ENCODE measurements at regions not wholly inside any gene's neighbourhood (a gene's known extent, or its start where the extent isn't known, plus 50 kb on each side); places are given as distances from the start of the nearest gene placed in this dataset.
A peak's percentile ranks its signal among the peaks of the same experiment; 100 is the strongest.
"Not testable (repeated sequence)": the region's sequence is repeated elsewhere in the genome, so short reads cannot be mapped to it uniquely, and the experiment has no call there.

- no peak for DNase-seq
Observed at GRCh38 chr3:56954125-56954524, 106.3 kb upstream of the SPATA12 start.

GRCh38 chr3:56952846-56953245 lies 107.6 kb upstream of the SPATA12 start:
- no peak for DNase-seq

DNA sequence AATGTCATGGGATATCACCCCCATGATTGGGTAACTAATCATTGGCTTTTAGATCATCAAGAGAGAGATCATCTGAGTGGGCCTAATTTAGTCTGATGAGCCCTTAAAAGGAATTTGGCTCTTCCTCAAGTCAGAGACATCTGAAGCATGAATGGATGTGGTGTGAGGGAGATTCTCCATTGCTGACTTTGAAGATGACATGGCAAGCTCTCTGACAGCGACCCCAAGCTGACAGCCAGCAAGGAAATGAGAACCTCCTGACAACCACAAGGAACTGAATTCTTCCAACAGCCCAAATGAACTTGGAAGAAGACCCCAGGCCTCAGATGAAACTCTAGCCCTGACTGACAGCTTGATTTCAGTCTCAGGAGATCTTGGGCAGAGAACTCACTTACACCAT lies 108.4 kb upstream of the SPATA12 start:
- DNase-seq = no peak

- no peak for DNase-seq
Observed at GRCh38 chr3:56951366-56951765, 109.1 kb upstream of the SPATA12 start.

GRCh38 chr3:56945378-56945777 lies 115.1 kb upstream of the SPATA12 start:
- DNase-seq = not testable (repeated sequence)

DNA sequence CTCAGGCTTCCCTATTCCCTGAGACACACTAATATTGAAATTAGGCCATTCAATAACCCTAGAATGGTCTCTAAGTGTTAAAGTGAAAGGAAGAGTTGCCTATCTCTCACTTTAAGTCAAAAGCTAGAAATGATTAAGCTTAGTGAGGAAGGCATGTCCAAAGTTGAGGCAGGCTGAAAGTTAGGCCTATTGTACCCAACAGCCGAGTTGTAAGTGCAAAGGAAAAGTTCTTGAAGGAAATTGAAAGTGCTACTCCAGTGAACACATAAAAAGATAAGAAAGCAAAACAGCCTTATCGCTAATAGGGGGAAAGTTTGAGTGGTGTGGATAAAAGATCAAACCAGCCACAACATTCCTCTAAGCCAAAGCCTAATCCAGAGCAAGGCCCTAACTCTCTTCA lies 117.9 kb upstream of the SPATA12 start:
- DNase-seq = no peak

DNA sequence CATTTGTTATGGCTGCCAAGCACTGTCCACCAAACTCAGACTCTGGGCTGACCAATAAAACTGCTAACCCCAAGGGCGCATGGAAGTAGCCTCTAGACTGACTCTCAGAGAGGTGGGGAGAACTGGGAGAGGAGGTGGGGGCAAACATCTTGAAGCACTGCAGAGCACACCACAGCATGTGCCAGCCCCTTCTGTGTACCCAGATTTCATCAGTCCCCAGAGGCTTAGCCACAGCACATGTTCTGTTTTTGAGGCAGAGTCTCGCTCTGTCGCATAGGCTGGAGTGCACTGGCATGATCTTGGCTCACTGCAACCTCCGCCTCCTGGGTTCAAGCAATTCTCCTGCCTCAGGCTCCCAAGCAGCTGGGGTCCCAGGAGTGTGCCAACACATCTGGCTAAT lies 119.5 kb upstream of the SPATA12 start:
- no peak for DNase-seq

DNA sequence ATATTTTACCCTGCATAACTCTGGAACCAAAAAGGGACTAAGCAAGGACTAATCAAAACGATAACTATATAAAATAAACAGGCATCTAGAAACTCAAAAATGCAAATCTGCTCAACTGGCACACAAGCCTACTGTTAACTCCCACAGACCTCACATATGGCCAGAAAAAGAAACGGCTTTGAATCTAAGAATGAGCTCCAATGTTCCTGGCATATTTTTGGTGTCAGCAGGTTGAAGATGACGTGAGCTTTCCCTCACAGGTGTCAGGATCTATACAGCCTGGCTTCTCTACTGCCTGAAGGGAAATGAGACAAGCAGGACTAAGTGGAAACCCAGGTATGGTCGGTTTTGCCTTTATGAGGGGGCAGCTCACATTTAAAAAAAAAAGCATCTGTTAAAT lies 120.1 kb upstream of the SPATA12 start:
- DNase-seq = no peak

DNA sequence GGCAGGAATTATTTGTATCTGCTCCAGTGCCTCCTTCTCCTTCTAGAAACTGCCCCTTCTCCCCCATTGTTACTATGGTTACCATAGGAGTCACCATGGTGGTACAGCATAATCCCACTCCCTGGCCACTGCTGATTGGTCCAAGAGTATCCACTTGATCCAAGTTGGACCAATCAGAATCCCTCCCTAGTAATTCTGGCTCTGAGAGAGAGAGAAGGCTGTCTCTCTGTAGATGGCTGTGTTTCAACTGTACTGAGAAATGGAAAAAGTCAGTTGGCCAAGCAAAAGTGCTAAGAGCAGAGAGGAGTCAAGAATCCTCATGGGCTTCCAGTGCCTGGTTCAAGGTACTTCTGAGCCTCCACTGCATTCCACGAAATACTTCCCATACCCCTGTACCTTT lies 120.6 kb upstream of the SPATA12 start:
- DNase-seq = no peak

- no peak for DNase-seq
Observed at GRCh38 chr3:56938530-56938929, 121.9 kb upstream of the SPATA12 start.

- no peak for DNase-seq
Observed at GRCh38 chr3:56937580-56937979, 122.9 kb upstream of the SPATA12 start.

- no peak for DNase-seq
Observed at GRCh38 chr3:56935811-56936210, 124.7 kb upstream of the SPATA12 start.

- DNase-seq = not testable (repeated sequence)
Observed at GRCh38 chr3:56934481-56934880, 126.0 kb upstream of the SPATA12 start.

DNA sequence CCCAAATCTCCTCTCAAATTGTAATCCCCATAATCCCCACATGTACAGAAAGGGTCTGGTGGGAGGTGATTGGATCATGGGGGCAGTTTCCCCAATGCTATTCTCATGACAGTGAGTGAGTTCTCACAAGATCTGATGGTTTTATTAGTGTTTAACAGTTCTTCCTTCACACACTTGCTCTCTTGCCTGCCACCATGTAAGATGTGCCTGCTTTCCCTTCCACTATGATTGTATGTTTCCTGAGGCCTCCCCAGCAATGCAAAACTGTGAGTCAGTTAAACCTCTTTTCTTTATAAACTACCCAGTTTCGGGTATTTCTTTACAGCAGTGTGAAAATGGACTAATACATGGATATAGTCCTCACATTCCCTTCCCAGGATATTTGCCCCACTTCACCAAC lies 126.7 kb upstream of the SPATA12 start:
- no peak for DNase-seq

GRCh38 chr3:56932866-56933265 lies 127.6 kb upstream of the SPATA12 start:
- no peak for DNase-seq

- peak; percentile 51 for DNase-seq
Observed at GRCh38 chr3:56931836-56932235, 128.6 kb upstream of the SPATA12 start.

DNA sequence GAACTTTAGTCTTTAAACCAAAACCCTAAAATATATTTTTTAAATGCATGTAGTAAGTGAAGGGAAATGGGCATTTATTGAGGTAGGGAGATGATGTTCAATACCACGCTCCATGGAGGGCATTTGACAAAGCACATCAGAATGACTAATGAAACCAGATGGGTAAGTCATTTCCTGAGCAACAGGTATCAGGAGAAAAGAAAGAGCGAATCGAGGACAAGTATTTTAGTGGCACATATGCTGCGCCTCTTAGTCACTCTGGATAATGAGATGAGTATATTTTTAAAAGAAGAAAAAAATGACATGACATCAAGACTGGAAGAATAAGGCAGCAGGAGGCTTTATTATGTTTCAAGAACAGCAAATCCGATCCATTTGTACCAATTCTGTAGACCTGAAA lies 129.0 kb upstream of the ARHGEF3 start:
- DNase-seq = no peak

DNA sequence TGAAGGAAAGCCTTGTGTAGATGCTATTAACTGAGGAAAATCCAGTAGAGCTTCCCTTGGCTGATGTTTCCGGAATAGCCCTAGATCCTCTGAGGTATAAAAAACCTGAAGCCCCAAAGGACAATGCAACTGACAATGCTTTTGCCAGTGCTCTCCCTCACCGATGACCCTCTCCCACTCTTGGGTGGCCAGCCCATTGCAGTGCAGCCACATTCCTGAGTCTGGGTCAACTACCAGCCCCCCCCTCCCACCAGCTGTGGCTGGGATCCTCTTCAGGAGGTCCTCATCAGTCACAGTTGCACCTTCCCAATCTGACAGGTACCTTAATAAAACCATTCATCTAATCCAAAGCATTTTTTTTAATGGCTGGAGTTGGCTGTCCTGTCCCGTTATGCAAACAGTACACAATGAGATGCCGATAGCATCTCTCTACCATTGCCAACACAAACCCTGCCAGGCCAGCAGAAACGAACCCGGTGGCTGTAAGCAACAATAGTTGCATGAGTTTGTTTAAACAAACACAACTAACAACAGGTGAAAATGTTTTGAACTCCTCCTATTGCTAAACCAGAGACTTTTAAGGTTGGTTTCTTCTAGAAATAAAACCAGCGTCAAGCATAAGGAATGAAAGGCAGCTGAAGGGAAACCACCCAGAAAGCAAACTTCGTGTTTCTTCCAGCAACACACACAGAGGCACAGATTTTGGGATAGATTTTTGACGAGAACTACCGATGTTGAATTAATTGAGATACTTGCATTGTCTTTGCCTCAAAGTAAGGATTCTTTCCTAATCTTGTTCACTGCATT lies 128.3 kb upstream of the ARHGEF3 start:
- no peak for DNase-seq

DNA sequence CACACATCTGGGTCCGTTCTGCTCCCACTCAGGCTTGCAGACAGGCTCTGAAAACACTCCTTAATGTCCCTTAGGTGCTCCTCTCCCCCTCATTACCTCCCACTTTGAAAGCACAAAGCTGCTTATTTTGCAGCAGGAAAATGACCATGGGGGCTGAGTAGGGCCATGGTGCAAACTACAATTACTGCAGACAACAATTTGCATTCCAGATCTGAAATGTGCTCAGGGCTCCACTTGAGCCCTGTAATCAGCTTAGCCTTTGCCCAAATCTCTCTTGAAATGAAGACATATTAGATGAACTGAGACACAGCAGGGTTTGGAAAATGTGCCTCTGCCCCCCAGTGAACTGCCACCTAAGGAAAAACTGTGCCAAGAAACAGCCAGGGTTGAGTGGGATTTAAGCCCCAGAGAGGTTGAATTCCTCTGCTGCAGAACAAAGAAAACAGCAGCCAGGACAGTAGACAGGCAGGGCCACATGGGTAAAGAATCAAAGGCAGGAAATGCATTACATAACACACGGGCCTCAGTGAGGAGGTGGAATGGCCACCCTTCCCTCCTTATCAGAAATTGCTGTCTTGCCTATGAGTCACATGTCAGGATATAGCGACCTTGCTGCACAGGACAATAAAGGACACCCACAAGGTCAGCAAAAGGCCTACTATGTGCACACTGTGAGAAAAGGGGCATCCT lies 126.8 kb upstream of the ARHGEF3 start:
- DNase-seq = peak; percentile 67

- no peak for DNase-seq
Observed at GRCh38 chr3:56927855-56928254, 126.1 kb upstream of the ARHGEF3 start.

DNA sequence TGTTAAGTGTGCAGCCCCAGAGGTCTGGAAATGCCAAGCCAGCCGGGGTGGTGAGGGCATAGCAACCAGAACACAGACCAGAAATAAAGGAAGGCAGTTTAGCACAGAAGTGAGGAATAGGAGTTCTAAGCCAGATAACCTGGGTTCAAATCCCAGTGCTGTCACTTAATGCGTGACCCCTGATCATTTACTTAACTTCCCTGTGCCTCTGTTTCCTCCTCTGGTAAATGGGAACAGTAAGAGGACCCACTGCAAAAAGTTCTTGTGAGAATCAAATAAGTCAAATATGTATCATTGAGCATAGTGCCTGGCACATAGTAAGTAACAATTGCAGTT lies 125.2 kb upstream of the ARHGEF3 start:
- no peak for DNase-seq

DNA sequence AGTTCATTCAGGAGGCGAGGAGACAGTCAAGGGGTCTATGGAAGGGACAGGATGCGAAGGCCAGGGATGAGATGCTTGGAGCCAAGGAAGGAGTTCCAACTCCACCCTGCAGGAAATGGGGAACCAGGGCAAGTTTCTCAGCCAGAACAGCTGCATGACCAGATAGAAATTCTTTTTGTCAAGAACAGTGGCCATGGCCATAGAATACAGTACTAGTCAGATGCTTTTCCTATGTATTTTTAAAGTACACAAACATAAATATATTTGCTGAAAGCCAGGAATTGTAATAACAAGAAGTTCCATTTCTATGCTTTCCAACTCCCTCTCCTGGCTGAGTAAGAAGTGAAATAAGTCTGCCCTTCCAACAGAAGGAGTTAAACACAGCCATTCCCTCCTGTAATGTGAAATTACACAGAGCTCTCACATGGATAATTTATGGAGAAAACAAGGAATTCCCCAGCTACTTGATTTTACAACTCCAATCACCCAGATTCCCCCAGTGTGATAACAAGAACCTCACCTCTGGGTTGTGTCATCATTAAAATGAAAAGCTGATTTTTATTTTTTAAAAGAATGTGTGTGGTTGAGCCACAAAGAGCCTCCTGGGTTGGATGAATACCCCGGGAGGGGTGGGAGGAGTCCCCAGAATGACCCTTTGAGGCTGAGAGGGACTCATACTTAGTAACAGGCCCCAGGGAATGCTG lies 124.6 kb upstream of the ARHGEF3 start:
- peak; percentile 97 for DNase-seq

GRCh38 chr3:56924700-56925099 lies 123.0 kb upstream of the ARHGEF3 start:
- DNase-seq = not testable (repeated sequence)
